Neural cell (in vitro differentiated cells): ENCODE measurements at regions not wholly inside any gene's neighbourhood (a gene's known extent, or its start where the extent isn't known, plus 50 kb on each side); places are given as distances from the start of the nearest gene placed in this dataset.

Source experiments
- H2AFZ ChIP-seq: fragments of 200-600, 300-800 bp; sonication (generic), shearing (Covaris generic); 2 replicates; pipeline ENCODE4 v1.6.0; 2014; ENCODE audit warnings: low read depth, mild to moderate bottlenecking, antibody characterized with exemption, low read length, moderate library complexity
- H3F3A ChIP-seq: fragments of 200-600 bp; shearing (Covaris generic); 2 replicates; pipeline ENCODE4 v1.6.1; 2016; ENCODE audit warnings: mild to moderate bottlenecking, moderate library complexity, mixed read lengths, antibody characterized with exemption, low read length; ENCODE audit not compliant: insufficient read depth, poor library complexity, severe bottlenecking
- H3K27ac ChIP-seq: fragments of 200-600, 300-800 bp; sonication (generic), shearing (Covaris generic); 2 replicates; pipeline ENCODE4 v1.5.1; 2014; ENCODE audit warnings: mild to moderate bottlenecking, low read length, moderate library complexity
- H3K27me3 ChIP-seq: fragments of 300-800, 200-600 bp; sonication (generic), shearing (Covaris generic); 2 replicates; pipeline ENCODE4 v1.6.0; 2014; ENCODE audit warnings: mild to moderate bottlenecking, low read depth, low read length, moderate library complexity; ENCODE audit not compliant: insufficient read depth
- H3K36me3 ChIP-seq: fragments of 300-800, 200-600 bp; sonication (generic), shearing (Covaris generic); 2 replicates; pipeline ENCODE4 v1.5.1; 2014; ENCODE audit warnings: mild to moderate bottlenecking, antibody characterized with exemption, low read length, moderate library complexity; ENCODE audit not compliant: insufficient read depth
- H3K4me2 ChIP-seq: fragments of 300-800, 200-600 bp; sonication (generic), shearing (Covaris generic); 2 replicates; pipeline ENCODE4 v1.6.0; 2014; ENCODE audit warnings: mild to moderate bottlenecking, low read length
- H3K4me3 ChIP-seq: fragments of 300-800, 200-600 bp; sonication (generic), shearing (Covaris generic); 2 replicates; pipeline ENCODE4 v1.5.1; 2014; ENCODE audit warnings: mild to moderate bottlenecking, low read length, moderate library complexity
- H3K79me2 ChIP-seq: fragments of 200-600 bp; shearing (Covaris generic); replicated peaks from 2 replicates; pipeline ENCODE4 v1.6.0; 2014; ENCODE audit warnings: mild to moderate bottlenecking, low read length, moderate library complexity; ENCODE audit not compliant: insufficient read depth
- H3K9ac ChIP-seq: fragments of 300-800, 200-600 bp; sonication (generic), shearing (Covaris generic); 2 replicates; pipeline ENCODE4 v1.6.1; 2016; ENCODE audit warnings: mild to moderate bottlenecking, low read length, mixed read lengths
- H3K9me2 ChIP-seq: fragments of 200-600 bp; shearing (Covaris generic); 2 replicates; pipeline ENCODE4 v1.6.1; 2016; ENCODE audit warnings: mild to moderate bottlenecking, low read length, mixed read lengths; ENCODE audit not compliant: insufficient read depth
- H3K9me3 ChIP-seq: fragments of 200-600, 300-800 bp; sonication (generic), shearing (Covaris generic); 2 replicates; pipeline ENCODE4 v1.6.1; 2016; ENCODE audit warnings: mild to moderate bottlenecking, mixed run types, low read length, moderate library complexity, mixed read lengths
- H4K20me1 ChIP-seq: fragments of 200-600 bp; shearing (Covaris generic); 2 replicates; pipeline ENCODE4 v1.6.1; 2016; ENCODE audit warnings: mild to moderate bottlenecking, mixed run types; ENCODE audit not compliant: insufficient read depth
- EP300 ChIP-seq: fragments of 450-650 bp; conservative IDR thresholded peaks from 2 replicates; pipeline ENCODE4 v1.6.1; 2014; ENCODE audit warnings: antibody characterized with exemption, mild to moderate bottlenecking, moderate library complexity; ENCODE audit not compliant: poor library complexity, severe bottlenecking
- EZH2 ChIP-seq: fragments of 200-600, 300-800 bp; shearing (Covaris generic), sonication (generic); IDR thresholded peaks from 2 replicates; pipeline ENCODE4 v1.6.1; 2014; ENCODE audit warnings: antibody characterized with exemption, low read length, borderline replicate concordance, mild to moderate bottlenecking; ENCODE audit not compliant: insufficient read depth, poor library complexity, severe bottlenecking
- MXI1 ChIP-seq: fragments of 450-650 bp; conservative IDR thresholded peaks from 2 replicates; pipeline ENCODE4 v1.6.1; 2014; ENCODE audit warnings: antibody characterized with exemption, mild to moderate bottlenecking; ENCODE audit not compliant: poor library complexity, severe bottlenecking
- POLR2AphosphoS5 ChIP-seq: IDR thresholded peaks from 2 replicates; pipeline ENCODE4 v1.6.1; 2012
- RAD21 ChIP-seq: fragments of 450-650 bp; conservative IDR thresholded peaks from 2 replicates; pipeline ENCODE4 v1.6.1; 2014; ENCODE audit warnings: antibody characterized with exemption, mild to moderate bottlenecking, moderate library complexity
- SMC3 ChIP-seq: fragments of 450-650 bp; conservative IDR thresholded peaks from 2 replicates; pipeline ENCODE4 v1.6.1; 2014; ENCODE audit warnings: antibody characterized with exemption, mild to moderate bottlenecking, moderate library complexity; ENCODE audit not compliant: poor library complexity
- TAF1 ChIP-seq: IDR thresholded peaks from 2 replicates; pipeline ENCODE4 v1.6.1; 2012; ENCODE audit warnings: low read depth
- TF ChIP-seq, protein P1 (sequence below): fragments of 450-650 bp; IDR thresholded peaks from 2 replicates; pipeline ENCODE4 v1.5.1; 2014; ENCODE audit warnings: antibody characterized with exemption, mild to moderate bottlenecking, moderate library complexity; ENCODE audit not compliant: poor library complexity, severe bottlenecking
- TF ChIP-seq, protein P2 (sequence below): IDR thresholded peaks from 2 replicates; pipeline ENCODE4 v1.6.1; 2012; ENCODE audit warnings: borderline replicate concordance

DNA sequence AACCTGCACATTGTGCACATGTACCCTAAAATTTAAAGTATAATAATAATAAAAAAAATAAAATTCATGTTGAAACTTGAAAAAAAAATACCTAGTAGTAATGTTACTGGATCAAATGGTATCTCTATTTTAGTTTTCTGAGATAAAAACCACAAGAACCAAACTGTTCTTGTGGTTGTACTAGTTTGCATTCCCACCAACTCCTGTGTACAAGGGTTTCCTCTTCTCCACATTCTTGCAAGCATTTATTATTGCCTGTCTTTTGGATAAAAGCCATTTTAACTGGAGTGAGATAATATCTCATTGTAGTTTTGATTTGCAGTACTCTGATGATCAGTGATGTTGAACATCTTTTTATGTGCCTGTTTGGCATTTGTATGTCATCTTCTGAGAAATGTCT lies 177.7 kb downstream of the KIF20B start:
- H3F3A ChIP-seq = no peaks in the 10 kb centered on the region
- TF ChIP-seq EP300 = no peak
- TF ChIP-seq, protein P1, sequence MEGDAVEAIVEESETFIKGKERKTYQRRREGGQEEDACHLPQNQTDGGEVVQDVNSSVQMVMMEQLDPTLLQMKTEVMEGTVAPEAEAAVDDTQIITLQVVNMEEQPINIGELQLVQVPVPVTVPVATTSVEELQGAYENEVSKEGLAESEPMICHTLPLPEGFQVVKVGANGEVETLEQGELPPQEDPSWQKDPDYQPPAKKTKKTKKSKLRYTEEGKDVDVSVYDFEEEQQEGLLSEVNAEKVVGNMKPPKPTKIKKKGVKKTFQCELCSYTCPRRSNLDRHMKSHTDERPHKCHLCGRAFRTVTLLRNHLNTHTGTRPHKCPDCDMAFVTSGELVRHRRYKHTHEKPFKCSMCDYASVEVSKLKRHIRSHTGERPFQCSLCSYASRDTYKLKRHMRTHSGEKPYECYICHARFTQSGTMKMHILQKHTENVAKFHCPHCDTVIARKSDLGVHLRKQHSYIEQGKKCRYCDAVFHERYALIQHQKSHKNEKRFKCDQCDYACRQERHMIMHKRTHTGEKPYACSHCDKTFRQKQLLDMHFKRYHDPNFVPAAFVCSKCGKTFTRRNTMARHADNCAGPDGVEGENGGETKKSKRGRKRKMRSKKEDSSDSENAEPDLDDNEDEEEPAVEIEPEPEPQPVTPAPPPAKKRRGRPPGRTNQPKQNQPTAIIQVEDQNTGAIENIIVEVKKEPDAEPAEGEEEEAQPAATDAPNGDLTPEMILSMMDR = no peak
- no peak for TF ChIP-seq MXI1
- TF ChIP-seq, protein P2, sequence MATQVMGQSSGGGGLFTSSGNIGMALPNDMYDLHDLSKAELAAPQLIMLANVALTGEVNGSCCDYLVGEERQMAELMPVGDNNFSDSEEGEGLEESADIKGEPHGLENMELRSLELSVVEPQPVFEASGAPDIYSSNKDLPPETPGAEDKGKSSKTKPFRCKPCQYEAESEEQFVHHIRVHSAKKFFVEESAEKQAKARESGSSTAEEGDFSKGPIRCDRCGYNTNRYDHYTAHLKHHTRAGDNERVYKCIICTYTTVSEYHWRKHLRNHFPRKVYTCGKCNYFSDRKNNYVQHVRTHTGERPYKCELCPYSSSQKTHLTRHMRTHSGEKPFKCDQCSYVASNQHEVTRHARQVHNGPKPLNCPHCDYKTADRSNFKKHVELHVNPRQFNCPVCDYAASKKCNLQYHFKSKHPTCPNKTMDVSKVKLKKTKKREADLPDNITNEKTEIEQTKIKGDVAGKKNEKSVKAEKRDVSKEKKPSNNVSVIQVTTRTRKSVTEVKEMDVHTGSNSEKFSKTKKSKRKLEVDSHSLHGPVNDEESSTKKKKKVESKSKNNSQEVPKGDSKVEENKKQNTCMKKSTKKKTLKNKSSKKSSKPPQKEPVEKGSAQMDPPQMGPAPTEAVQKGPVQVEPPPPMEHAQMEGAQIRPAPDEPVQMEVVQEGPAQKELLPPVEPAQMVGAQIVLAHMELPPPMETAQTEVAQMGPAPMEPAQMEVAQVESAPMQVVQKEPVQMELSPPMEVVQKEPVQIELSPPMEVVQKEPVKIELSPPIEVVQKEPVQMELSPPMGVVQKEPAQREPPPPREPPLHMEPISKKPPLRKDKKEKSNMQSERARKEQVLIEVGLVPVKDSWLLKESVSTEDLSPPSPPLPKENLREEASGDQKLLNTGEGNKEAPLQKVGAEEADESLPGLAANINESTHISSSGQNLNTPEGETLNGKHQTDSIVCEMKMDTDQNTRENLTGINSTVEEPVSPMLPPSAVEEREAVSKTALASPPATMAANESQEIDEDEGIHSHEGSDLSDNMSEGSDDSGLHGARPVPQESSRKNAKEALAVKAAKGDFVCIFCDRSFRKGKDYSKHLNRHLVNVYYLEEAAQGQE = no peak
- no peak for TF ChIP-seq SMC3
- TF ChIP-seq RAD21 = no peak
- TF ChIP-seq TAF1 = no peak
- TF ChIP-seq EZH2 = no peak
- TF ChIP-seq POLR2AphosphoS5 = no peak
- H3K36me3 ChIP-seq = no peaks in the 10 kb centered on the region
- H3K4me2 ChIP-seq = no peak overlapping the region
- no peaks in the 10 kb centered on the region for H3K79me2 ChIP-seq
- no peak overlapping the region for H3K9ac ChIP-seq
- H3K9me3 ChIP-seq = peaks cover 5% of the 10 kb centered on the region
- no peaks in the 10 kb centered on the region for H3K27me3 ChIP-seq
- H2AFZ ChIP-seq = no peak overlapping the region
- no peaks in the 10 kb centered on the region for H3K9me2 ChIP-seq
- no peak overlapping the region for H3K4me3 ChIP-seq
- no peak overlapping the region for H3K27ac ChIP-seq
- H4K20me1 ChIP-seq = no peaks in the 10 kb centered on the region

GRCh38 chr10:89887406-89887805 lies 186.0 kb downstream of the KIF20B start:
- TF ChIP-seq POLR2AphosphoS5 = no peak
- TF ChIP-seq SMC3 = no peak
- TF ChIP-seq, protein P1 = no peak
- no peak for TF ChIP-seq RAD21
- no peak for TF ChIP-seq EZH2
- no peak for TF ChIP-seq EP300
- TF ChIP-seq, protein P2 = no peak
- no peak for TF ChIP-seq TAF1
- no peak for TF ChIP-seq MXI1
- H4K20me1 ChIP-seq = no peaks in the 10 kb centered on the region
- H3K27me3 ChIP-seq = no peaks in the 10 kb centered on the region
- no peaks in the 10 kb centered on the region for H3F3A ChIP-seq
- H3K9me3 ChIP-seq = no peaks in the 10 kb centered on the region
- no peak overlapping the region for H3K27ac ChIP-seq
- no peak overlapping the region for H3K4me3 ChIP-seq
- H3K79me2 ChIP-seq = no peaks in the 10 kb centered on the region
- no peaks in the 10 kb centered on the region for H3K9me2 ChIP-seq
- H3K4me2 ChIP-seq = no peak overlapping the region
- H3K36me3 ChIP-seq = no peaks in the 10 kb centered on the region
- H3K9ac ChIP-seq = no peak overlapping the region
- no peak overlapping the region for H2AFZ ChIP-seq
